Activated gamma-delta T cell treated with anti-CD3 and anti-CD28 coated beads, Interleukin-2, amount 50 U/mL, for 16 hours (primary cell): ENCODE measurements at regions not wholly inside any gene's neighbourhood (a gene's known extent, or its start where the extent isn't known, plus 50 kb on each side); places are given as distances from the start of the nearest gene placed in this dataset.

Experiments used
- DNase-seq: peaks from one replicate; pipeline ENCODE4 v3.0.0-alpha.2; 2020; ENCODE audit warnings: low read depth

GRCh38 chr15:93527374-93528050, 438.5 kb upstream of the RGMA start:
- DNase-seq: no peak

DNA sequence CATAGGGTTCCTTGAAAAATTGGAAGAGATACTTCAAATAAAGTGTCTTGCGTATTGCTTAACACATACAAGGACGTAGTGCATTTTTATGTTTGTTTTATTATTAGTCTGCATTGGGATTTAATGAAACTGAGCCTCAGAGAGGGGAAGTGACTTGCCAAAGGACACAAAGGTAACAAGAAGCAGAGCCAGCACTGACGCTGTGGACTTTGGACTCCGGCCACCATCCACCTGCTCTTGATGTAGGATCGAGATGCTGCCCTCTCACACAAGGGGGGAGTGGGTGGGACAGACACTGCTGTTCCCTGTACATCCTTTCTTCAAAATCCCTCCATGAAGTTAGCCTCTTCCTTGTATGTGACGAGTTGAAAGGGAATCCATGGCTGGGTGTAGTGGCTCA, 435.4 kb upstream of the RGMA start:
- DNase-seq: no peak

DNA sequence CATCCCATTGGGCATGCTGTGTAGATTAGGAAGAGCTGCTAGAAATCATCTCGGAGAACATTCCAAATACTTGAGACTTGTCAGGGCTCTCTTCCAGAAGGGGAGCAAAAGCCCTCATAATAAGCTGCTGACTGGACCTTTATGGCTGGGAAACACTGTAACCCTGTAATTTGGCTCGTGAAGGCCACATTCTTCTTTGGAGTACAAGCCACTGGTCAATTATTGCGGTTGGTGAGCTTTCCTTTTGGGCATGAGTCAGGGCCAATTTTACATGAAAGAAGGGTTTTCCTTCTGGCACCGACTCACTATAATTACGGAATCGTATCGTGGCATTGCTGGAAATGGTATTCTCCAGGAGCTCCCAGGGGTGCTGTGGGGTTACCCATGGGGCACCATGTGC, 434.5 kb upstream of the RGMA start:
- DNase-seq: no peak

DNA sequence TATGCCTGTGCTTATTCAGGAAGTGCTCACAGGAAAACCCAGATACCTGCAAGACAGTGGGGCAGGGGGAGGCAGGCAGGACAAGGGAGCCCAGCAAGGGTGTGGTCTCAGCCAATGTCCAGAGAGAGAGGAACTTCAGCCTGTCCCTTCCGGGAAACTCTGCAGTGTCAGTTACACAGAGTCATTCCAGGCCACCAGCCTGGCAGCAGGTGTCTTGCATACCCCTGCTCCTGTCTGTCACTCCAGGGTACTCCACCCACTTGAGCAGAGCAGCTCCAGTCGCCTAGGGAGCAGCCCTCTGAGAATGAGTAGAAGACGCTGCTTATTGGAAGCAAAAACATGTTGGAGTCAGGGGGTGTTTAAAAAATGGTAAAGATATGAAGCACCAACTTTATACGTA, 431.2 kb upstream of the RGMA start:
- no peak for DNase-seq

GRCh38 chr15:93519599-93519998, 430.6 kb upstream of the RGMA start:
- DNase-seq: no peak

DNA sequence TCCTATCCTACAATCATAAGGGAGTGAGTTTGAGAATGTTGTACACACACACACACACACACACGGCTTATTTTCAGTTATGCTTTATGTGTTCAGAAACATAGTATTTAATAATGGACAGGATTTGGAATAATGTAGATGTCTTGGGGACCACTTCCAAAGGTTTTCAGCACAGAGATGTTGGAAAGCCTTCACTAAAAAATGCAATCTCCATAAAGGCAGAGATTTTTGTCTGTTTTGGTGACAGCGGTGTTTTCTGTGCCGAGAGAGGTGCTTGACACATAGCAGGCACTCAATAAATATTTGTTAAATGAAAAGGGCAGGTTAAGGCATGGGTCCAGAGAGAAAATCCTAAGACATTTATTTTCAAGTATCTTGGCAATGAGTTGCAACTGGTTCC, 428.2 kb upstream of the RGMA start:
- DNase-seq: no peak

DNA sequence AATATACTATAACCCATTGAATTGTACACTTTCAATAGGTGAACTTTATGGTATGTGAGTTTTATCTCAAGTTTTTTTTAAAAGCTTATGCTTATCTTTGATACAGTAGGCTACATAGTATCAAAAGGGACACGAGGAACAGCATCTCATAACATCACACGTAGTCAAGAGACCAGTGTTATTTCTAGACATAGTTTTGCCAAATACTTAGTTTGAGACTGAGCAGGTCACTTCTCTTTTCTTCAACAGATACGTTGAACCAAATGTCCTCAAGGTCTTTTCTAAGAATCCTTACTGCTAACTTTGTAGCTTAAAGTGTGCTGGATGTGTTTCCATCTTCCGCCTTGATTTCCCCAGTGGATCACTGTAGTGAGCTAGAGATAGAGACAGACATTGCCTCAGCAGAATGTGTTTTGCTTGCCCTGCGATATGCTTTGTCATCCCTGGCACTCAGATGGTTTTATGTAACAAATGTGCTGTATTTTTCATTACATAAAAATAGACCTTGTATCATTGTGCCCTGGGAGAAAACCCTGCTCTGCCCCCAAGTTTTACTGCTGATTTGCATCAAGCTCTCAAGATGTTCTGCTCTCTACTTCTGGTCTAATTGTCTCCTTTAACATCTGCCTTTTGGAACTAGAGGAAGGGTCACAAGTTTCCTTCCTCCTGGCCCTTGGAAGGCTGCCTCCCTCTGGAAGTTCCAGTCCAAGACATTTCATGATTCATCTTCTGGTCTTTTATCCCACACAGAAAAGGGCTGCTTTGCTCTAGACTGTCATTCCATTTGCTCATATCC, 426.4 kb upstream of the RGMA start:
- no peak for DNase-seq

- no peak for DNase-seq
Observed at GRCh38 chr15:93506646-93507045, 417.6 kb upstream of the RGMA start.

GRCh38 chr15:93505506-93505905, 416.5 kb upstream of the RGMA start:
- no peak for DNase-seq

GRCh38 chr15:93501946-93502345, 412.9 kb upstream of the RGMA start:
- no peak for DNase-seq

DNA sequence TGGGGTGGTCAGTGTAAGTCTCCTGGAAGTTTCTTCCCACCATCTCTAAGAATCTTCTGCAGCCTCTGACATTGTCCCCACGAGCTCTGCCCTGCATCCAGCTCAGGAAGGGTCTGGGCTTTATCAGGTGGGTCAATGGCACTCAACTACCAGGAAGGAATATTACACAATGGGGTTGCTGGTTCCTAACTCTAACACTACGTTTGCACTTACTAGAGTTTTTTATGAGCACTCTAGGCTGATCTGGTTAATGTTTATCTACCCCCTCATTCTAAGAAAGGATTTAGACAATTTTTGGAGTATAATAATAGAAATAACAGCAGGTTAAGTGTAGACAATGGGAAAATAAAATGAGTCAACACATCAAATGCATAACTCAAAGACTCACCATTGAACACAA, 411.1 kb upstream of the RGMA start:
- DNase-seq: no peak

DNA sequence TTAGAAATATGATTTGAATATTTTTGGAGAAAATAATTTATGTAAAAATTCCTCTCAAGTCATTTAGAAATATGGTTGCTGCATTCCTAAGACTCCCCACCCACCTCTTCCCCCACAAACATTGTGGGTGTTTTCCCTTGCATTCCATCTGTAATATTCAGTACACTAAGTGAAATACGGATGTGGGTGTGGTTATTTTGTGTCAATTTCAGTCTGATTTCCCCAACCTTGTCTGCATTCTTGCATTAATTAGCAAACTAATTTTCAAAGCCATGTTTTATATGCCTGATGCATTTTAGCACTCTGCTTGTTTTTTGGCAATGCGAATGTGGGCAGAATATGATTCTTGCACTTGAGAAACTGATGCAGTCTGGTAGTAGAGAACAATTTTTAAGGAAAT, 408.3 kb upstream of the RGMA start:
- DNase-seq: no peak

- no peak for DNase-seq
Observed at GRCh38 chr15:93496888-93497287, 407.9 kb upstream of the RGMA start.

- no peak for DNase-seq
Observed at GRCh38 chr15:93495799-93496637, 407.0 kb upstream of the RGMA start.

DNA sequence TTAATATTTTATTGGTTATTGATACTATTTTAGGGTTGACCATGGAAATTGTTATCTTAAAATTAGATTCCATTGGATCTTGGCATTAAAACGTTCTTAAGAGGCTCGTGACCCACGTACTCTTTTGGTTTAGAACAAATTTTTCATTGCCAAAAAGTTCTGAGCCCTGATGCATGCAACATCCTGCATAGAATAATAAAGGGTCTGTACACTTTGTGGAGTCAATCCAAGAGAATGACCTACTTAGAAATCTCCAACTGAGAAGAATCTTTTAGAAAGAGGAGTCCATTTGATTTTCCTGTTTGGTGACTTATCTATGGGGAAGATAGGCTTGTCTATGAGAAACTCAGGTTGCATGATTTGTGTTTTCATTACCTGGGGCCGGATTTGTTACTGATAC, 404.2 kb upstream of the RGMA start:
- no peak for DNase-seq

DNA sequence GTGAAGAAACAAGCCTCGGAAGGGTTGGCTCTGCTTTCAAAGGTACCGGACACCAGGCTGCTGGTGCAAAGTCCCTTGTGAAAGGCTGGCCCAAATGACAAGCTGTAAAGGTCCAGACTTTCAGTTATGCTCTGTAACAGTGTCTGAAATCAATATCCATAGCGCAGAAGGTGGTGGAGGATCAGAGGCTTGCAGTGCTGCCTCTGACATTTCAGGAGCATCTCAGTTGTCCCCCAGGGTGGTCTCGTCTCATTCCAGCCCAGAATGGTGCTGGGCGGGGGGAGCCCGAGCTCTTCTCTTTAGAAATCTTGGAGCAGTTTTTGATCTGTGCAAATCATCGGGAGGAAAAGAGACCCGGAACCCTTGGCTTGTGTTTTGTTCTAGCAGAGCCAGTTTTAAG, 402.3 kb upstream of the RGMA start:
- DNase-seq: no peak

- no peak for DNase-seq
Observed at GRCh38 chr15:93488296-93488713, 399.3 kb upstream of the RGMA start.

DNA sequence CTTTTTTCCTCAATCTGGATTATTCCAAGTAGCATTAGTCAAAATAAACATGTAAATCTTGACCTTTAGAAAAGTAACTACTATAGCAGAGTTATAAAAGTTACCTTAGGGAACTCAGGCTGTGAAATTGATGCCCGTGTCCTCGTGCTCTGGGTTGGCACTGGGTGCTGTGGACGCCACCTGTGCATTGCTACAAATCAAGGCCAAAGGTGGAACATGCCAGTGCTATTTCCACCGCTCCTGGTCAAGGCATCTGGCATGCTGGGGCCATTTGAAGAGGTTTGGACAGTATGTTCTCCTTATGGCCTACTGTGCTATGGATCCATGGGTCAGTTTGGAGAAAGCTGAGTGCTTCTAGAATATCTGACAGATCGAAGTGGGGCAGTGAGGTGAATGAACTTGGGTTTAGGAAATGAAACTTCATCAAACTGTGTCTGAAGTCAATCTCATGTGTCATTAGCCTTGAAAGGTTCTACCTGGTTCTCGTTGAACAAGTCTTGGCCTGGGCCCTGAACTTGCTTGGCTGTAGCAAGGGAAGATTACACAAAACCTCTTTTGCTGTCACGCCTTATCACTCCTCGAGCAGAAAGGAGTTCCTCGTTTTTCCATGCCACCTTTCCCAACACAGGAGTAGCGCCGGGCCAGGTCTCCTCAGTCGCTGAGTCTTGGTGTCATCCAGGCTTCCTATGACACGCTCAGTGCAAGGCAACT, 397.6 kb upstream of the RGMA start:
- DNase-seq: no peak

- no peak for DNase-seq
Observed at GRCh38 chr15:93485438-93486327, 396.7 kb upstream of the RGMA start.

GRCh38 chr15:93483923-93484322, 394.9 kb upstream of the RGMA start:
- DNase-seq: no peak

GRCh38 chr15:93482731-93483130, 393.7 kb upstream of the RGMA start:
- DNase-seq: no peak
